ENCODE measurements at regions not wholly inside any gene's neighbourhood (a gene's known extent, or its start where the extent isn't known, plus 50 kb on each side); places are given as distances from the start of the nearest gene placed in this dataset.

GRCh38 chr12:65634061-65634460 is 190.2 kb upstream of the HMGA2 start:
- no peaks in the 10 kb centered on the region for H3K27me3 ChIP-seq (ENCODE audit: insufficient read depth, low read length)
- no peaks in the 10 kb centered on the region for H3K36me3 ChIP-seq (ENCODE audit: insufficient read depth, low read depth, low read length)
- no peak overlapping the region for H3K9ac ChIP-seq (ENCODE audit: low read depth, low read length)
- no peak overlapping the region for H3K4me3 ChIP-seq (ENCODE audit: low read length)
- no peaks in the 10 kb centered on the region for H3K9me3 ChIP-seq (ENCODE audit: insufficient read depth, low read depth, low read length)
- no peak overlapping the region for H3K27ac ChIP-seq (ENCODE audit: low read length)
- H3K4me1 ChIP-seq (ENCODE audit: insufficient read depth, low read length) = 0 out of 2 replicates have a peak, but pooled peaks cover 5% of the 10 kb centered on the region

DNA sequence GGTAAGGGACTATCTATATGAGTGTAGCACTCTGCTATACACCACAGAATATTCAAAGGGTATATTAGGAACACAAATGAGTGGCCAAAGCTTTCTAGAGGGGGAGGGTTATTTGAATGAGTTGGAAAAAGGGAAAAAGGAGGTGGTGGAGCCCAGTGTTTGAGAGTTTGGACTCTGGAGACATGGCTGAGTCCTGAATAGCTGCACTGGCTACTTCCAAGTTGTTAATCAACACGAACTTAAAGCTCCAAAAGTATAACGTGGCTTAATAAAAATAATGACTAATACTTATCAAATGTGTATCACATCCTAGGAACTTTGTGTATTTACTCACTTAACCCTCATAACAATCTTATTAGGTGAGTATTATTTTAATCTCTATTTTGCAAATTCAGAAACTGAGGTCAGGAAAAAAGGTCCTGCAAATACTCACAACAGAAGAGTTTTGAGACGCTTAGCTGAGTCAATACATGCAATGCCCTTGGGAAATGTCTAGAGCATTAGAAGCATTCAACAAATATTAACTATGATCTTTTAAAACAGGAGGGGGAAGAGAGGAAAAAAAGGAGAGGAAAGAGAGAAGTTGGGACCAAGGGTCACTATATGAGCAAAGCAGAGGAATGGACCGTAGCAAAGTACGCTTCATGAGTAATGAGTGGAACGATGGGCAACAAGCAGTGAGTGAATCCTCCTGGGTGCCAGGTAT is 189.5 kb upstream of the HMGA2 start:
- H3K9ac ChIP-seq (ENCODE audit: low read depth, low read length) = no peak overlapping the region
- 0 out of 2 replicates have a peak, but pooled peaks cover 5% of the 10 kb centered on the region for H3K4me1 ChIP-seq (ENCODE audit: insufficient read depth, low read length)
- H3K9me3 ChIP-seq (ENCODE audit: insufficient read depth, low read depth, low read length) = no peaks in the 10 kb centered on the region
- no peak overlapping the region for H3K27ac ChIP-seq (ENCODE audit: low read length)
- H3K27me3 ChIP-seq (ENCODE audit: insufficient read depth, low read length) = no peaks in the 10 kb centered on the region
- H3K36me3 ChIP-seq (ENCODE audit: insufficient read depth, low read depth, low read length) = no peaks in the 10 kb centered on the region
- H3K4me3 ChIP-seq (ENCODE audit: low read length) = no peak overlapping the region

GRCh38 chr12:65636436-65636835 is 187.8 kb upstream of the HMGA2 start:
- Histone ChIP-seq H3K4me1 (ENCODE audit: insufficient read depth, low read length) (0 out of 2 replicates have a peak, but pooled peaks cover 5% of the 10 kb centered on the region), H3K9ac (ENCODE audit: low read depth, low read length) (no peak overlapping the region)

GRCh38 chr12:65637150-65637549 is 187.1 kb upstream of the HMGA2 start:
- no peaks in the 10 kb centered on the region for H3K27me3 ChIP-seq (ENCODE audit: insufficient read depth, low read length)
- no peak overlapping the region for H3K27ac ChIP-seq (ENCODE audit: low read length)
- 0 out of 2 replicates have a peak, but pooled peaks cover 5% of the 10 kb centered on the region for H3K4me1 ChIP-seq (ENCODE audit: insufficient read depth, low read length)
- H3K9ac ChIP-seq (ENCODE audit: low read depth, low read length) = no peak overlapping the region
- no peaks in the 10 kb centered on the region for H3K36me3 ChIP-seq (ENCODE audit: insufficient read depth, low read depth, low read length)
- H3K4me3 ChIP-seq (ENCODE audit: low read length) = no peak overlapping the region
- H3K9me3 ChIP-seq (ENCODE audit: insufficient read depth, low read depth, low read length) = no peaks in the 10 kb centered on the region

More at GRCh38 chr12:65636436-65636835, 187.8 kb upstream of the HMGA2 start:
- Histone ChIP-seq H3K4me3 (ENCODE audit: low read length) (no peak overlapping the region), H3K36me3 (ENCODE audit: insufficient read depth, low read depth, low read length) (no peaks in the 10 kb centered on the region), H3K9me3 (ENCODE audit: insufficient read depth, low read depth, low read length) (no peaks in the 10 kb centered on the region), H3K27ac (ENCODE audit: low read length) (no peak overlapping the region), H3K27me3 (ENCODE audit: insufficient read depth, low read length) (no peaks in the 10 kb centered on the region)

- no peak overlapping the region for H3K4me3 ChIP-seq (ENCODE audit: low read length)
- H3K27me3 ChIP-seq (ENCODE audit: insufficient read depth, low read length) = no peaks in the 10 kb centered on the region
- H3K36me3 ChIP-seq (ENCODE audit: insufficient read depth, low read depth, low read length) = no peaks in the 10 kb centered on the region
- H3K27ac ChIP-seq (ENCODE audit: low read length) = no peak overlapping the region
- no peaks in the 10 kb centered on the region for H3K9me3 ChIP-seq (ENCODE audit: insufficient read depth, low read depth, low read length)
- H3K9ac ChIP-seq (ENCODE audit: low read depth, low read length) = no peak overlapping the region
- H3K4me1 ChIP-seq (ENCODE audit: insufficient read depth, low read length) = 0 out of 2 replicates have a peak, but pooled peaks cover 5% of the 10 kb centered on the region
These were observed 186.5 kb upstream of the HMGA2 start for GRCh38 chr12:65637774-65638173.

DNA sequence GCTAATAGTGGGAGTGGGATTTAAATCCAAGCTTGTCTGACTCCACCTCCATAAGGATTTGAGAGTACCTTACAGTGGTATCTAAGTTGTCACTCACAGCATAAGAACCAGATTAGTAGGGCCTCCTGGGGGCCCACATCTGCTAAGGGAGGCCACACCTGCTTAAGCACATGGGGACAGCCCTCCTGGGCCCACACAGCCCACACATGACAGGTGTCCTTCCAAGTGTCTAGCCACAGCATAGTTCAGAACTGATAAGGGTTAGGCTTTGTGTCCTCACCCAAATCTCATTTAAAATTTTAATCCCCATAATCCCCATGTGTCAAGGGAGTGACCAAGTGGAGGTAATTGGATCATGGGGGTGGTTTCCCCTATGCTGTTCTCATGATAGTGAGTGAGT is 186.0 kb upstream of the HMGA2 start:
- no peaks in the 10 kb centered on the region for H3K27me3 ChIP-seq (ENCODE audit: insufficient read depth, low read length)
- 0 out of 2 replicates have a peak, but pooled peaks cover 5% of the 10 kb centered on the region for H3K4me1 ChIP-seq (ENCODE audit: insufficient read depth, low read length)
- H3K27ac ChIP-seq (ENCODE audit: low read length) = no peak overlapping the region
- H3K36me3 ChIP-seq (ENCODE audit: insufficient read depth, low read depth, low read length) = no peaks in the 10 kb centered on the region
- no peak overlapping the region for H3K9ac ChIP-seq (ENCODE audit: low read depth, low read length)
- H3K9me3 ChIP-seq (ENCODE audit: insufficient read depth, low read depth, low read length) = no peaks in the 10 kb centered on the region
- no peak overlapping the region for H3K4me3 ChIP-seq (ENCODE audit: low read length)

DNA sequence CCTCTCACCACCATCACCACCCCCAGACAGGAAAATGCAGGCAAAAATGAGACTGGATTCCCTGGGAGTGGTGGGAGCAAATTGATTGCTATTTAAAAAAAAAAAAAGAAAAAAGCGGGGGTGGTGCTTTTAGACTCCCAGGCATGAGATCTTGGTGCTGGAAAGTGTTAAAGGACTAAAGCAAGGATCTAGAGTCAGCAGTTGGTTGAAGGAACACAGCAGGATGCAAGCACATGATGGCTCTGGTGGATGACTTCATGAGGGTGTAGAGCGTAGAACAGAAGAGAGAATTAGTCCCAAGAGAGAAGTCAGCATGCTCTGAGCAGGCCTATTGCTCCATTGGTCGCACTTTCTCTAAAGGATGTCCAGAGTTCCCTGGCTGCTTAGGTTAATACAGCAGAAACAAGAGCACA is 183.8 kb upstream of the HMGA2 start:
- no peak overlapping the region for H3K9ac ChIP-seq (ENCODE audit: low read depth, low read length)
- no peaks in the 10 kb centered on the region for H3K4me1 ChIP-seq (ENCODE audit: insufficient read depth, low read length)
- H3K27me3 ChIP-seq (ENCODE audit: insufficient read depth, low read length) = no peaks in the 10 kb centered on the region
- no peaks in the 10 kb centered on the region for H3K36me3 ChIP-seq (ENCODE audit: insufficient read depth, low read depth, low read length)
- H3K27ac ChIP-seq (ENCODE audit: low read length) = no peak overlapping the region
- no peaks in the 10 kb centered on the region for H3K9me3 ChIP-seq (ENCODE audit: insufficient read depth, low read depth, low read length)
- H3K4me3 ChIP-seq (ENCODE audit: low read length) = no peak overlapping the region

GRCh38 chr12:65642061-65642661 is 182.1 kb upstream of the HMGA2 start:
- Histone ChIP-seq H3K9ac (ENCODE audit: low read depth, low read length) (no peak overlapping the region), H3K36me3 (ENCODE audit: insufficient read depth, low read depth, low read length) (no peaks in the 10 kb centered on the region), H3K9me3 (ENCODE audit: insufficient read depth, low read depth, low read length) (no peaks in the 10 kb centered on the region), H3K27ac (ENCODE audit: low read length) (no peak overlapping the region), H3K27me3 (ENCODE audit: insufficient read depth, low read length) (no peaks in the 10 kb centered on the region), H3K4me1 (ENCODE audit: insufficient read depth, low read length) (no peaks in the 10 kb centered on the region), H3K4me3 (ENCODE audit: low read length) (no peak overlapping the region)

DNA sequence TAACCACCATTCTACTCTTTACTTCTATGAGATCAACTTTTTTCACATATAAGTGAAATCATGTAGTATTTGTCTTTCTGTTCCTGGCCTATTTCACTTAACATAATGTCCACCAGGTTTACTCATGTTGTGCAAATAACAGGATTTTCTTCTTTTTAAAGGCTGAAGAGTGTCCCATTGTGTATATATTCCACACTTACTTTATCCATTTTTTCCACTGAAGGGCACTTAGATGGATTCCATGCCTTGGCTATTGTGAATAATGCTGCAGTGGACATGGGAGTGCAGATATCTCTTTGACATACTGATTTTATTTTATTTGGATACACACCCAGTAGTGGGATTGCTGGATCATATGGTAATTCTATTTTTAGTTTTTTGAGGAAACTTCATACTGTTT is 181.1 kb upstream of the HMGA2 start:
- H3K36me3 ChIP-seq (ENCODE audit: insufficient read depth, low read depth, low read length) = no peaks in the 10 kb centered on the region
- no peaks in the 10 kb centered on the region for H3K9me3 ChIP-seq (ENCODE audit: insufficient read depth, low read depth, low read length)
- no peak overlapping the region for H3K4me3 ChIP-seq (ENCODE audit: low read length)
- no peak overlapping the region for H3K27ac ChIP-seq (ENCODE audit: low read length)
- no peaks in the 10 kb centered on the region for H3K27me3 ChIP-seq (ENCODE audit: insufficient read depth, low read length)
- H3K9ac ChIP-seq (ENCODE audit: low read depth, low read length) = no peak overlapping the region
- H3K4me1 ChIP-seq (ENCODE audit: insufficient read depth, low read length) = no peaks in the 10 kb centered on the region

DNA sequence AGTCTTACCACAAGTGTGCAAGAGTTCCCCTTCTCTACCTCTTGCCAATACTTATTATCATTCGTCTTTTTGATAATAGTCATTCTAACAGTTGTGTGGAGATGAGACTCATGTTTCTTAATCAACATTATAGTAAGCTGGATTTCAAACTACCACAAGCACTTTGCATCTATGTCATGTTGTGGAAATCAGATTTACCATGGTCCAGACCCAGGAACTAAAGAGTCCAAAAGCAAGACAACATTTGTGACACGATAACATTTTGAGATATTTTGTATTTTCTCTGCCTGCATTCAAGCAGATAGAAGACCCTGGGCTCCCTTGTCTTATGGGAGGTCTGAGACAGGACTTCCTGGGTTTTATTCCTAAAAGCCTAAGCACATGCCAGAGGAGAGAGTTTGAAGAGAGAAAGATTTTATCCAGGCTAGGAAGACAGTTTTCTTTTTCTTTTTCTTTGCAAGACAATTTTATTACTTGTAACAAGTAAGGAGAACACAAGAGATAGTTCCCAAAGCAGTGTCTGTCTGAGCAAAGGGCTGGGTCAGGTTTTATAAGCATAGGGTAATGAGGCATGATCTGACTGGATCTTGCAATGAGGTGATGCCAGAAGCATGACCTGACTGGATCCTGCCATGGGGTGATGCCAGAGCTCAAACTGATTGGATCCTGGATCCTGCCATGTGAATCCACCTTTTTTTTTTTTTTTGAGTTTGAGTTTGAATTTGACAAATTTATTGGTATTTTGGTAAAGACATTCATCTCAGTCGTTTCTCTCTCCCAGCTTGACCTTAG is 180.5 kb upstream of the HMGA2 start:
- Histone ChIP-seq H3K4me3 (ENCODE audit: low read length) (no peak overlapping the region), H3K9me3 (ENCODE audit: insufficient read depth, low read depth, low read length) (no peaks in the 10 kb centered on the region), H3K4me1 (ENCODE audit: insufficient read depth, low read length) (no peaks in the 10 kb centered on the region), H3K27ac (ENCODE audit: low read length) (no peak overlapping the region), H3K36me3 (ENCODE audit: insufficient read depth, low read depth, low read length) (no peaks in the 10 kb centered on the region), H3K27me3 (ENCODE audit: insufficient read depth, low read length) (no peaks in the 10 kb centered on the region), H3K9ac (ENCODE audit: low read depth, low read length) (no peak overlapping the region)

DNA sequence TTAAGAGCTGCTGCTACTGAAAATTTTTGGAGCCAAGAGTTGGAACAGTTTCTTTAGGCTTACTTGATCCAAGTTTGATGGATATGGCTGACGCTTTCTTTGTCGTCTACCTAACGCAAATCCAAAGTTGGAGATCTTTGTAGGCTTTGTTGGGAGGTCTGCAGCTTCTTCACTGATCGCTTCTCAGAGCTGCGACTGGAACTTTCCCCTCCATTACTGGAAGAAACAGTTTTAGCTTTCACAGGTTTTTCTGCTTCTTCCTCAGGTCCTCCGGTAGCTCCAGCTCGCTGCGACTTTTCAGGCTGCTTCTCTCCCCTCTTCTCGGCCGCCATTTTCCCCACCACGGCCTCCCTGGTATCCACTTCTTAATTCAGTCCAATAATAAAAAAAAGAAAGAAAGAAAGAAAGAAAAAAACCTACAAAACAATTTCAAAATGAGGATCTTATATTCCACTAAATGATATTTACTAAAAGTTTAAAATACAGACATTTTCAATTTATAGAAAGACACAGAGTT is 178.1 kb upstream of the HMGA2 start:
- Histone ChIP-seq H3K36me3 (ENCODE audit: insufficient read depth, low read depth, low read length) (no peaks in the 10 kb centered on the region), H3K4me1 (ENCODE audit: insufficient read depth, low read length) (no peaks in the 10 kb centered on the region), H3K27ac (ENCODE audit: low read length) (no peak overlapping the region), H3K27me3 (ENCODE audit: insufficient read depth, low read length) (no peaks in the 10 kb centered on the region), H3K4me3 (ENCODE audit: low read length) (no peak overlapping the region), H3K9me3 (ENCODE audit: insufficient read depth, low read depth, low read length) (no peaks in the 10 kb centered on the region), H3K9ac (ENCODE audit: low read depth, low read length) (no peak overlapping the region)

Data from iPS-20b (cell line).